ENCODE measurements at regions not wholly inside any gene's neighbourhood (a gene's known extent, or its start where the extent isn't known, plus 50 kb on each side); places are given as distances from the start of the nearest gene placed in this dataset.

- ATAC-seq (replicated peaks in 1 of 4): no peak
- no peaks in the 10 kb centered on the region for H3K4me1 Mint-ChIP-seq
- CTCF ChIA-PET: no interaction called here
Observed at GRCh38 chr4:180103794-180104193, 2139.4 kb upstream of the TENM3 start.

GRCh38 chr4:180105362-180105761 lies 2137.8 kb upstream of the TENM3 start:
- Histone ChIP-seq H3K27me3 (replicated peaks in 1 of 2; ENCODE audit: control insufficient read depth in 2 of 2, extremely low read depth in 1 of 2, insufficient read depth in 2 of 2, low read length in 1 of 2) (no peaks in the 10 kb centered on the region), H3K4me1 (ENCODE audit: control insufficient read depth in 1 of 2, extremely low read depth in 1 of 2, insufficient read depth in 2 of 2, low read length in 2 of 2) (no peaks in the 10 kb centered on the region), H3K27ac (ENCODE audit: low read length) (no peak overlapping the region), H3K36me3 (ENCODE audit: control insufficient read depth in 2 of 2, extremely low read depth in 1 of 2, insufficient read depth in 1 of 2, low read length in 1 of 2) (no peaks in the 10 kb centered on the region), H3K4me3 (ENCODE audit: control insufficient read depth in 1 of 2, extremely low read depth in 1 of 2, low read length in 1 of 2) (no peak overlapping the region), H3K9me3 (no peaks in the 10 kb centered on the region)
- WGBS (ENCODE audit: insufficient coverage): no CpG with 5 or more reads among the region's 3 CpGs
- Mint-ChIP-seq H3K27me3 (no peaks in the 10 kb centered on the region), H3K36me3 (no peaks in the 10 kb centered on the region), H3K4me3 (no peak overlapping the region), H3K9me3 (peaks cover 3 to 7% (median 6%) of the 10 kb centered on the region in 3 donors), H3K27ac (no peak overlapping the region), H3K4me1 (no peaks in the 10 kb centered on the region)
- DNase-seq (no peak), ATAC-seq (replicated peaks in 1 of 4) (no peak)
- CTCF ChIA-PET: no interaction called here
- POLR2A ChIA-PET: no interaction called here

More at GRCh38 chr4:180103794-180104193, 2139.4 kb upstream of the TENM3 start:
- Mint-ChIP-seq H3K27me3 (no peaks in the 10 kb centered on the region), H3K9me3 (peaks cover 3 to 13% (median 12%) of the 10 kb centered on the region in 3 donors), H3K27ac (no peak overlapping the region), H3K4me3 (no peak overlapping the region), H3K36me3 (no peaks in the 10 kb centered on the region)
- Histone ChIP-seq H3K27ac (ENCODE audit: low read length) (no peak overlapping the region), H3K36me3 (ENCODE audit: control insufficient read depth in 2 of 2, extremely low read depth in 1 of 2, insufficient read depth in 1 of 2, low read length in 1 of 2) (no peaks in the 10 kb centered on the region), H3K4me3 (ENCODE audit: control insufficient read depth in 1 of 2, extremely low read depth in 1 of 2, low read length in 1 of 2) (no peak overlapping the region), H3K9me3 (no peaks in the 10 kb centered on the region), H3K27me3 (replicated peaks in 1 of 2; ENCODE audit: control insufficient read depth in 2 of 2, extremely low read depth in 1 of 2, insufficient read depth in 2 of 2, low read length in 1 of 2) (no peaks in the 10 kb centered on the region), H3K4me1 (ENCODE audit: control insufficient read depth in 1 of 2, extremely low read depth in 1 of 2, insufficient read depth in 2 of 2, low read length in 2 of 2) (no peaks in the 10 kb centered on the region)
- POLR2A ChIA-PET: no interaction called here
- WGBS (ENCODE audit: insufficient coverage): no CpG with 5 or more reads among the region's 3 CpGs
- DNase-seq: no peak

- Mint-ChIP-seq H3K27ac (no peak overlapping the region), H3K27me3 (no peaks in the 10 kb centered on the region), H3K4me3 (no peak overlapping the region), H3K36me3 (no peaks in the 10 kb centered on the region), H3K9me3 (peaks cover 6 to 15% (median 8%) of the 10 kb centered on the region in 3 donors), H3K4me1 (no peaks in the 10 kb centered on the region)
- Histone ChIP-seq H3K4me1 (ENCODE audit: control insufficient read depth in 1 of 2, extremely low read depth in 1 of 2, insufficient read depth in 2 of 2, low read length in 2 of 2) (no peaks in the 10 kb centered on the region), H3K4me3 (ENCODE audit: control insufficient read depth in 1 of 2, extremely low read depth in 1 of 2, low read length in 1 of 2) (no peak overlapping the region), H3K27me3 (replicated peaks in 1 of 2; ENCODE audit: control insufficient read depth in 2 of 2, extremely low read depth in 1 of 2, insufficient read depth in 2 of 2, low read length in 1 of 2) (no peaks in the 10 kb centered on the region), H3K9me3 (no peaks in the 10 kb centered on the region), H3K36me3 (ENCODE audit: control insufficient read depth in 2 of 2, extremely low read depth in 1 of 2, insufficient read depth in 1 of 2, low read length in 1 of 2) (no peaks in the 10 kb centered on the region), H3K27ac (ENCODE audit: low read length) (no peak overlapping the region)
- ATAC-seq (replicated peaks in 1 of 4): no peak
- ChIA-PET CTCF (no interaction called here), POLR2A (interaction anchor here in 1 of 2 donors (0.6 kb wide), 1 partner anchor 13 kb away, joined by 5 read pairs; no protein-coding TSS in a partner anchor)
- no peak for DNase-seq
- WGBS (ENCODE audit: insufficient coverage): no CpG with 5 or more reads among the region's 2 CpGs
Observed at GRCh38 chr4:180106122-180106521, 2137.1 kb upstream of the TENM3 start.

- Histone ChIP-seq H3K27ac (ENCODE audit: low read length) (no peak overlapping the region), H3K9me3 (no peaks in the 10 kb centered on the region), H3K36me3 (ENCODE audit: control insufficient read depth in 2 of 2, extremely low read depth in 1 of 2, insufficient read depth in 1 of 2, low read length in 1 of 2) (no peaks in the 10 kb centered on the region), H3K4me3 (ENCODE audit: control insufficient read depth in 1 of 2, extremely low read depth in 1 of 2, low read length in 1 of 2) (no peak overlapping the region), H3K27me3 (replicated peaks in 1 of 2; ENCODE audit: control insufficient read depth in 2 of 2, extremely low read depth in 1 of 2, insufficient read depth in 2 of 2, low read length in 1 of 2) (no peaks in the 10 kb centered on the region), H3K4me1 (ENCODE audit: control insufficient read depth in 1 of 2, extremely low read depth in 1 of 2, insufficient read depth in 2 of 2, low read length in 2 of 2) (no peaks in the 10 kb centered on the region)
- H3K36me3 Mint-ChIP-seq: no peaks in the 10 kb centered on the region
- H3K4me3 Mint-ChIP-seq: no peak overlapping the region
- no peaks in the 10 kb centered on the region for H3K27me3 Mint-ChIP-seq
- peaks cover 5 to 20% (median 12%) of the 10 kb centered on the region in 3 donors for H3K9me3 Mint-ChIP-seq
- WGBS (ENCODE audit: insufficient coverage): no CpG with 5 or more reads among the region's 6 CpGs
- ATAC-seq (replicated peaks in 1 of 4) (no peak), DNase-seq (no peak)
- H3K27ac Mint-ChIP-seq: no peak overlapping the region
- no peaks in the 10 kb centered on the region for H3K4me1 Mint-ChIP-seq
- ChIA-PET POLR2A (no interaction called here), CTCF (no interaction called here)
Observed at GRCh38 chr4:180106997-180107396, 2136.2 kb upstream of the TENM3 start.

- H3K4me3 Mint-ChIP-seq: no peak overlapping the region
- Histone ChIP-seq H3K36me3 (ENCODE audit: control insufficient read depth in 2 of 2, extremely low read depth in 1 of 2, insufficient read depth in 1 of 2, low read length in 1 of 2) (no peaks in the 10 kb centered on the region), H3K9me3 (no peaks in the 10 kb centered on the region), H3K27ac (ENCODE audit: low read length) (no peak overlapping the region), H3K27me3 (replicated peaks in 1 of 2; ENCODE audit: control insufficient read depth in 2 of 2, extremely low read depth in 1 of 2, insufficient read depth in 2 of 2, low read length in 1 of 2) (no peaks in the 10 kb centered on the region), H3K4me1 (ENCODE audit: control insufficient read depth in 1 of 2, extremely low read depth in 1 of 2, insufficient read depth in 2 of 2, low read length in 2 of 2) (no peaks in the 10 kb centered on the region), H3K4me3 (ENCODE audit: control insufficient read depth in 1 of 2, extremely low read depth in 1 of 2, low read length in 1 of 2) (no peak overlapping the region)
- no peaks in the 10 kb centered on the region for H3K36me3 Mint-ChIP-seq
- DNase-seq: no peak
- ChIA-PET CTCF (no interaction called here), POLR2A (no interaction called here)
- H3K27me3 Mint-ChIP-seq: no peaks in the 10 kb centered on the region
- H3K27ac Mint-ChIP-seq: no peak overlapping the region
- peaks cover 0 to 8% (median 4%) of the 10 kb centered on the region in 3 donors for H3K9me3 Mint-ChIP-seq
- no peak for ATAC-seq (replicated peaks in 1 of 4)
- no peaks in the 10 kb centered on the region for H3K4me1 Mint-ChIP-seq
- 72% methylated on average over 3 of the region's 4 CpGs for WGBS (ENCODE audit: insufficient coverage)
Observed at GRCh38 chr4:180116840-180117239, 2126.4 kb upstream of the TENM3 start.

GRCh38 chr4:180120068-180120467 lies 2123.1 kb upstream of the TENM3 start:
- no peak overlapping the region for H3K27ac ChIP-seq (ENCODE audit: low read length)
- ATAC-seq (replicated peaks in 1 of 4) (no peak), DNase-seq (no peak)
- no peaks in the 10 kb centered on the region for H3K36me3 ChIP-seq (ENCODE audit: control insufficient read depth in 2 of 2, extremely low read depth in 1 of 2, insufficient read depth in 1 of 2, low read length in 1 of 2)
- H3K9me3 Mint-ChIP-seq: peaks cover 5 to 6% (median 6%) of the 10 kb centered on the region in 3 donors
- POLR2A ChIA-PET: interaction anchor here in 1 of 2 donors (0.6 kb wide), 1 partner anchor 192 kb away, joined by 4 read pairs; no protein-coding TSS in a partner anchor
- no peak overlapping the region for H3K4me3 ChIP-seq (ENCODE audit: control insufficient read depth in 1 of 2, extremely low read depth in 1 of 2, low read length in 1 of 2)
- no peaks in the 10 kb centered on the region for H3K27me3 ChIP-seq (replicated peaks in 1 of 2; ENCODE audit: control insufficient read depth in 2 of 2, extremely low read depth in 1 of 2, insufficient read depth in 2 of 2, low read length in 1 of 2)
- H3K9me3 ChIP-seq: no peaks in the 10 kb centered on the region
- no peak overlapping the region for H3K27ac Mint-ChIP-seq
- no peaks in the 10 kb centered on the region for H3K27me3 Mint-ChIP-seq
- H3K4me1 Mint-ChIP-seq: no peaks in the 10 kb centered on the region
- no peaks in the 10 kb centered on the region for H3K4me1 ChIP-seq (ENCODE audit: control insufficient read depth in 1 of 2, extremely low read depth in 1 of 2, insufficient read depth in 2 of 2, low read length in 2 of 2)
- no peaks in the 10 kb centered on the region for H3K36me3 Mint-ChIP-seq
- no CpG with 5 or more reads among the region's 3 CpGs for WGBS (ENCODE audit: insufficient coverage)
- CTCF ChIA-PET: no interaction called here
- H3K4me3 Mint-ChIP-seq: no peak overlapping the region
